ENCODE measurements at regions not wholly inside any gene's neighbourhood (a gene's known extent, or its start where the extent isn't known, plus 50 kb on each side); places are given as distances from the start of the nearest gene placed in this dataset.

DNA sequence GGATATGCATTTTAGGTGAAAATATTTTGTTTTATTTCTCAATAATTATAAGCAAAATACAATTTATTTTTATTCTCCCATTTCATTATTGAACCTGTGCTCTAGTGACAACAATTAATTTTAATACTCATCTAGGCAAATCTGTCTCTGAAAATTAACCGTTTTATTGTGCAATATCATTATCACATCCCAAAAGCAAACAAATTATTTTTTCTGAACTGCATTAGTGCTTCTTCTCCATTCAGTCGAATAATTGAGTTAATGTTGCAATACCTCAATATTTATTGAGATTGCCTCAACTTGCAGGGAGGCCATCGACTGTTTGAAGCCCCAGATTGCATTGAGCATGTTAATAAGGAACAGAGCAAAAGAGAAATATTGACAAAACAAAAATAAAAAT, 303.2 kb upstream of the LRFN5 start:
- TF ChIP-seq, protein P1, sequence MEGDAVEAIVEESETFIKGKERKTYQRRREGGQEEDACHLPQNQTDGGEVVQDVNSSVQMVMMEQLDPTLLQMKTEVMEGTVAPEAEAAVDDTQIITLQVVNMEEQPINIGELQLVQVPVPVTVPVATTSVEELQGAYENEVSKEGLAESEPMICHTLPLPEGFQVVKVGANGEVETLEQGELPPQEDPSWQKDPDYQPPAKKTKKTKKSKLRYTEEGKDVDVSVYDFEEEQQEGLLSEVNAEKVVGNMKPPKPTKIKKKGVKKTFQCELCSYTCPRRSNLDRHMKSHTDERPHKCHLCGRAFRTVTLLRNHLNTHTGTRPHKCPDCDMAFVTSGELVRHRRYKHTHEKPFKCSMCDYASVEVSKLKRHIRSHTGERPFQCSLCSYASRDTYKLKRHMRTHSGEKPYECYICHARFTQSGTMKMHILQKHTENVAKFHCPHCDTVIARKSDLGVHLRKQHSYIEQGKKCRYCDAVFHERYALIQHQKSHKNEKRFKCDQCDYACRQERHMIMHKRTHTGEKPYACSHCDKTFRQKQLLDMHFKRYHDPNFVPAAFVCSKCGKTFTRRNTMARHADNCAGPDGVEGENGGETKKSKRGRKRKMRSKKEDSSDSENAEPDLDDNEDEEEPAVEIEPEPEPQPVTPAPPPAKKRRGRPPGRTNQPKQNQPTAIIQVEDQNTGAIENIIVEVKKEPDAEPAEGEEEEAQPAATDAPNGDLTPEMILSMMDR (IDR thresholded peaks at IDR 0.05): no peak
- TF ChIP-seq POLR2A (IDR thresholded peaks at IDR 0.05): no peak
